G401 (cell line): ENCODE measurements at regions not wholly inside any gene's neighbourhood (a gene's known extent, or its start where the extent isn't known, plus 50 kb on each side); places are given as distances from the start of the nearest gene placed in this dataset.
"Not testable (repeated sequence)": the region's sequence is repeated elsewhere in the genome, so short reads cannot be mapped to it uniquely, and the experiment has no call there.

ENCODE experiments used
- DNase-seq: peaks from one replicate; pipeline ENCODE4 v3.0.0-alpha.2; 2015; ENCODE audit warnings: low spot score
- in situ Hi-C: cut with HindIII; loops from 2 replicates; pipeline ENCODE4 v1.10.0; 2016; ENCODE audit warnings: low sequenced_read_pairs, mixed read lengths

DNA sequence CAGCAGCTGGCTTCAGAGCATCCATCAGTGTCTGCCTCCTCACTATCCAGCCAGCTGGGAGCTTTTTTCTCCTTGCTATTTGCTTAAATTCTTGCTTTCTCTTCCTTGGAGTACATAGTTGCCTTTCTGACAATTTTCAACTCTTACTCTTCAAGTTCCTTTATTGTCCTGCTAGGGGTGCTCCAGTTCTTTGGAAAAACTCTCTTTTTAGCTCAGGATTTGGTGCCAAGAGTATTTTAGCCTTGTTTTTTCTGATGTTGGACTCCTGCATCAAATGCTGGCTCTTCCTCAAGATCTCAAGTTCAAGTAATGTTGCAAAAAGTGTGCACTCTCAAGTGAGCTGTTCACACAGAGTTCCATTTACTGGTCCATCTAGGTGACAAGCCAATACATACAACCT lies 126.4 kb downstream of the KDR start:
- in situ Hi-C loops, result no loop called here
- no peak for DNase-seq

DNA sequence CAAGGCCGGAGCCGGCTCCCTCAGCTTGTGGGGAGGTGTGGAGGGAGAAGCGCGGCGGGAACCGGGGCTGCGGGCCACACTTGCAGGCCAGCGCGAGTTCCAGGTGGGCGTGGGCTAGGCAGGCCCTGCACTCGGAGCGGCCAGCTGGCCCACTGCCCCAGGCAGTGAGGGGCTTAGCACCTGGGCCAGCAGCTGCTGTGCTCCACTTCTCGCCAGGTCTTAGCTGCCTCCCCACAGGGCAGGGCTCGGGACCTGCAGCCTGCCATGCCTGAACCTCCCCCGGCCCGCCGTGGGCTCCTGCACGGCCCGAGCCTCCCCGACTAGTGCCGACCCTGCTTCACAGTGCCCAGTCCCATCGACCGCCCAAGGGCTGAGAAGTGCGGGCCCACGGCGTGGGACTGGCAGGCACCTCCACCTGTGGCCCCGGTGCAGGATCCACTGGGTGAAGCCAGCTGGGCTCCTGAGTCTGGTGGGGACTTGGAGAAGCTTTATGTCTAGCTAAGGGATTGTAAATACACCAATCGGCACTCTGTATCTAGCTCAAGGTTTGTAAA lies 131.8 kb downstream of the KDR start:
- DNase-seq, in situ Hi-C loops: not testable (repeated sequence)

DNA sequence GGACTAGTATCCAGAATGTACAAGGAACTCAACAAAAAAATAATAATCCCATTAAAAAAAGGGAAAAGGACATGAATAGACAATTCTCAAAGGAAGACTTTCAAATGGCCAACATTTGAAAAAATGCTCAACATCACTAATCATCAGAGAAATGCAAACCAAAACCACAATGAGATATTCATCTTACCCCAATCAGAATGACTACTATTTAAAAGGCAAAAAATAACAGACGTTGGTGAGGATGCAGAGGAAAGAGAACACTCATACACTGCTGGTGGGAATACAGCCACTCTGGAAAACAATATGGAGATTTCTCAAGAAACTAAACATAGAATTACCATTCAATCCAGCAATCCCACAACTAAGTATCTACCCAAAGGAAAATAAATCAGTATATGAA lies 133.1 kb downstream of the KDR start:
- no peak for DNase-seq

DNA sequence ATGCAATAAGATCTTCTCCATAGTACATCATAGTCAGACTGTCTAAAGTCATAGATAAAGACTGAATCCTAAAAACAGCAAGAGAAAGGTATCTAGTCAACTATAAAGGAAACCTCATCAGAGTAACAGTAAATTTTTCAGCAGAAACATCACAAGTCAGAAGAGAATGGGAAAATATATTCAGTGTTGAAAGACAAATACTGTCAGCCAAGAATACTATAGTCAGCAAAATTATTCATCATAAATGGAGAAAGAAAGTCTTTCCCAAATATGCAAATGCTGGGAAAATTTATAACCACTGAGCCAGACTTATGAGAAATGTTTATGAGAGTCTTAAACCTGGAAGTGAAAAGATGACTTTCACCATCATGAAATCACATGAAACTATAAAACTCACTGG lies 136.7 kb downstream of the KDR start:
- no peak for DNase-seq
- in situ Hi-C loops, result no loop called here

More for the DNA sequence above, 133.1 kb downstream of the KDR start:
- in situ Hi-C loops, result no loop called here

DNA sequence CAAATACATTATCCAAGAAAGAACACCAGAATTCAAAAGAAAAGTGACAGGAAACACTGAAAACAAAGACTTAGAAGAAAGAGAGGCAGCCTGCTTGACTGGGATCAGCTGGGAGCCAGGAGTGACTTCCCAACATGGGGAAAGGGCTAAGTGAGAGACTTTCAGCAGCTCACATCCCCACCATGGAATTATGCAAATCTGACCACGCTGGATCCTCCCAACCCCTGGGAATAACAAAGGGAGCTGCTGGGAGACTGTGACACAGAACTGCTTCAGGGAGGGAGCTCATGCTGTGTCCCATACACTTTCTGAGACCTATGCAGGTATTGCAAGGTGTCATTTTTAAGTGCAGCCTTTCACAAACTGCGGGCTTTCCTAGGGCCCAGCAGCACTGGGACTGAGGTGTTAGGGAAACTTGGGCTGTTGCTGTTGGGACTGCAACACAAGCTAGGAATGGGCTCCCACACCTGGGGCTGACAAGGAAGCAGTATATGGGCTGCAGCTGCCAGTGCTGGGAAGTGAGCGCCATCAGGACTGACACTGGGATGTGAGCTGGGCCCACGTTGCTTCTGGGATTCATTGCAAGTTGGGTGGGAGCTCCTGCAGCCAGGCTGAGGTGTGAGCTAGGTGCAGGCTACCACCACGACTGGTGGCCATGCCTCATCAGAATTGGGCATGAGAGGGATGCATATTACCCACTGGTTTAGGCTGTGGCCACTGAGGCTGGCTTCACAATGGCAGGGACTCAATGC lies 139.1 kb downstream of the KDR start:
- in situ Hi-C loops, result no loop called here
- no peak for DNase-seq

DNA sequence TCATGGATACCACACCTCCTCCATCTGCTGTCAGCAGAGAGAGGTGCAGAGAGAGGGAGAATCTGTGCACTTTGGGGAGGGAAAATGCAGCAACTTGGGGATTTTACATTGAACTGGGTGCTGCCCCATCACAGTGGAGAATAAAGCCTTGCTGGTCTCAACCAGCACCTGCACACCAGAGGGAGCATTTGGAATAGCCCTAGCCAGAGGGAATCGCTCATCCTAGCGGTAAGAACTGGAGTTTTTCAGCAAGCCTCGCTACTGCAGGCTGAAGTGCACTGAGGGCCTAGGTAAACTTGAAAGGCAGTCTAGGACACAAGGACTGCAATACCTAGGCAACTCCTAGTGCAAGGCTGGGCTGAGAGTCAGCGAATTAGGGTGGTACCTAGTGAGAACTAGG lies 148.7 kb downstream of the KDR start:
- no peak for DNase-seq
- in situ Hi-C loops, result no loop called here

DNA sequence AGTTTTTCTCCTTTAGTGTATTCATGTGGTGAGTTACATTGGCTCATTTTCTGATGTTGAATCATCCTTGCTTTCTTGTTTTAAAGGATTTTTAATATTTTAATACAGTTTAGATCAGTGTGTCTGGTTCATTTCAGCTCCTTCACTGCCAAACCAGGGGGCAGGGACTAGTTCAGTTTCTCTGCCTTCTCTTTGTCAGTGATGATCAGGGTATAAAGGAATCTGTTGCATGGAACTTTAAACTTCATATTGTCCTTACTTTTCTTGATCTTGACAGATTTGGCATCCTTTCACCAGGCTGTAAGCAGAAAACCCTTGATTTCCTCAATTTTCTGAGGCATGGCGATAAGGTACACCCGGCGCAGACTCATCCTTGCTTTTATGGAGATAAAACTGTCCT lies 149.4 kb downstream of the KDR start:
- DNase-seq, result no peak
- in situ Hi-C loops, result no loop called here

DNA sequence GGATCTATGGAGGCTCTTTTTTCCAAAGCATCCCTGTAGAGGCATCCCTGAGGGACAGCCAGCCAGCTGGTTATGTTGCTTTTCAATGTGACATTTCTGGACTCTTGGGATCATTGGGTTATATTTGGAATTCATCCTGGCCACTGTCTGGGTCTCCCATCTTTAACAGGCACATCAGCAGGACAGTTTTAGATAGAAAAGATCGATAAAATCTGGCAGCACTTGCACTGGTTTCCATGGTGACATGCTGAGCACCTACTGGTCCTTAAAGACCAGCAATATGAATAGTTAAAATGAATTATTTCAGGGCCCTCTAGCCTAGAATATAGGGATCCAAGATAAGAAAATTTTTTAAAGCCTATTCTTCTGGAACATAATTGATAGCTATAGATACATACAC lies 151.6 kb downstream of the KDR start:
- in situ Hi-C loops, result no loop called here
- DNase-seq, result no peak

DNA sequence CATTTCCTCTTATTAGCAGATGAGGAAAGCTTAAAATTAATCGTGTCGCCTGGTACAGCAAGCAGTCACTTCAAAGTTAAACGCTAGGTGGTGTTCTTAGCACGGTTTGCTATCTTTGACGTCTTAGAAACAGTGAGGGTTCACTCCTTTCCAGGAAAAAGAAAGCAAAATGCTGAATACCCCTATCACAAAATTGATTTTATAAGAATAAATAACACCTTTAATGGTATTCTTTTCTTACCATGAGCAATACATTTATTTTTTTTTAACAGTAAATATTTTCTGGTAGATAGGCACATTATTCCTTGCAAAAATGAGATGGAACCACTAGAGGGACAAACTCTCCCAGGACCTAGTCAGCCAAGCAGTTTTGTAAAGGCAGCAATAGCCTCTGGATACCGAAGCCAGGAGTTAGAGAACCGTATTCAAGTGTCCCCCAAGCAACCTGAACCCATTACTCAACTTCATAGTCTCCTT lies 153.9 kb downstream of the KDR start:
- peak; percentile 26 for DNase-seq
- in situ Hi-C loops, result no loop called here

DNA sequence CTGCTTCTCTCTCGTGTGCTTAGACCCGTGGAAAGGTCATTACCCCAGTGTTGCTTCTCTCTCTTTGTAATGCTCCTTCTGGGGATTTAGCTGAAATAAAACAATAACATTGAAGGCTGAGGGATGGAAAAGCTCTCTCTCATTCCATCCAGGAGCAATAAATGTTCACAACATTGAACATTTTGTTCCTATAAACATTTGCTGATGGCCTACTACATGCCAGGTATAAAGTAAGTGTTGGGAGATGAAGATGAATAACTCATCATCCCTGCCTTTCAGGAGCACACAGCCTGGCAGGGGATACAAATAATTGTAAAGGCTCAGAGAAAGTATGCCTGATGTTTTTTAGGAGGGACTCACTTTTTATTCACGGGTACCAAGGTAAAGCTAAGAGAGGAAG lies 158.1 kb downstream of the KDR start:
- in situ Hi-C loops, result no loop called here
- DNase-seq, result no peak

DNA sequence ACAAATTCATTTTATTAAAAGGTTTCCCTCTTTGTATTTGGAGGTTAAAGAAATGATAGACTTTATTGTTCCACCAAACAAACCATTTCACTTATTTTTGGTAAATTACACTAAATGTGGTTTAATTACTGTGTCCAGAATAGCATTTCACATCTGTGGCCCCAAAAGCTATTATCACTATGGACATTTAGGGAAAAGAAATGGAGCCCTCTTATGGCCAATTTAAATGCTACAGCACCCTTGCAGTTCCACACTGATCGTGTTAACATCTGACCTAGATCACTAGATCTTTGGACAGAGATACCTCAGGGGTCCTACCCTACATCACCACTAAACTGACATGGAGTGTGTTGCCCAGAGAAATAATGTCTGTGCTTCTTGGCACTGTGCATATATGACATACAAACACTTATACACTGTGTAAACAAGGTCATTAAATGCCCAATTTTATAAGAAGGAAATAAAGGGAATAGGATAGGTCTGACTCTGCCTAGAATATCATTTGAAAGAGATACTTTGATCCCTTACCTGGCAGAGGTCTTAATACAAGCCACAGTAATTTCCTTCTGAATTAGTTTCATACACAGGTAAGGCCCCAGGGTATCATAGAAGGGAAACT lies 163.9 kb downstream of the KDR start:
- in situ Hi-C loops, result no loop called here
- peak; percentile 4 for DNase-seq

DNA sequence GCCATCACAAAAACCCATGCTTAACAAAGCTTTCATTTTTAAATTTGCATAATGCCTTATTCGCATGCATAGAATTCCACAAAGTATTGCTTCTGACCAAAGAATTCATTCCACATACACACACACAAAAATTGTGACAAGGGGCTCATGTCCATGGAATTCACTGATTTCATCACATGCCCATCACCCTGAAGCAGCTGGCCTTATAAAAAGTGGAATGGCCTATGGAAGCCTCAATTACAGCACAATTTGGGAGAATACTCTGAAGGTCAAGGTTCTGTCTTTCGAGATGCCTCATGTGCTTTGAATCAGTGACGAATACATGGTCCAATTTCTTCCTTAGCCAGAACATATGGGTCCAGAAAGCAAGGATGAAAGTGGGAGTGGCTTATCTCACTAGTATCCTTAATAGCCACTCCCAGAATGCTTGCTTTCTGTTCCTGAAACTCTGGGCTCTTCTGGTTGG lies 165.7 kb downstream of the KDR start:
- in situ Hi-C loops, result no loop called here
- no peak for DNase-seq

DNA sequence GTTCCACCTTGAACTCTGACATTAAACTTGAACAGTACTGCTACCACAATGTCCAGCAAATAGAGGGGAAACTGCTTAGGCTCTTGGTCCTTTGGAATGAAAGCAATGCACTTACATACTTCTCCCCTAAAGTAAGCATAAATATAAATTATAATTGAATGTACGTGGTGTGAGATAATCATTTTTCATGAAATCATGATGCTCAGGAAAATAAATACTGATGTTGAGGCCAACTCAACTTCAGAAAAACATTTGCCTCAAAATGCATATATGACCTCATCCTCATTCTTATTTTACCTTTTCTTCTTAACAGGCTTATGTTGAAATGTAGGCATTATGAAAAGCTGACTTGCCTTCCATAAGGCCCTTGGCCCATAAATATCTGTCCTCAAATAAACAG lies 166.3 kb downstream of the KDR start:
- no peak for DNase-seq
- in situ Hi-C loops, result no loop called here

DNA sequence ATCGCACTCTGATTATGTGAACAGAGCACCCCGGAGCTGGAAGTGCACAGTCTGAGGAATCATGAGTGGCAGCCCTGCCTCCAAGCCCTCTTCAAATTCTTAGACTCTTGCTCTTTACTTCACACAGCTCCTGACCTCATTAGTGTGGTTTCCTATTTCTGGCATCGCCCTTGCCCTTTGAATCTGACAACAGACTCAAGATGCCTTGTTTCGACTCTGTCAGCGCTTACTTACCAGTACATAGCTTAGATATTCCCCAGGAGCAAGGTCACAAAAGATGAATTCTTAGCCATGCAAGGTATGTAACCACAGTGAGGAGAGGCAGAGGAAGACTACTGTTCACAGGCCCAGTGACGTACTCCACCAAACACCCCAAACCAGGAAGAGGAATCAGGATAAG lies 167.2 kb downstream of the KDR start:
- in situ Hi-C loops, result no loop called here
- DNase-seq, result no peak

DNA sequence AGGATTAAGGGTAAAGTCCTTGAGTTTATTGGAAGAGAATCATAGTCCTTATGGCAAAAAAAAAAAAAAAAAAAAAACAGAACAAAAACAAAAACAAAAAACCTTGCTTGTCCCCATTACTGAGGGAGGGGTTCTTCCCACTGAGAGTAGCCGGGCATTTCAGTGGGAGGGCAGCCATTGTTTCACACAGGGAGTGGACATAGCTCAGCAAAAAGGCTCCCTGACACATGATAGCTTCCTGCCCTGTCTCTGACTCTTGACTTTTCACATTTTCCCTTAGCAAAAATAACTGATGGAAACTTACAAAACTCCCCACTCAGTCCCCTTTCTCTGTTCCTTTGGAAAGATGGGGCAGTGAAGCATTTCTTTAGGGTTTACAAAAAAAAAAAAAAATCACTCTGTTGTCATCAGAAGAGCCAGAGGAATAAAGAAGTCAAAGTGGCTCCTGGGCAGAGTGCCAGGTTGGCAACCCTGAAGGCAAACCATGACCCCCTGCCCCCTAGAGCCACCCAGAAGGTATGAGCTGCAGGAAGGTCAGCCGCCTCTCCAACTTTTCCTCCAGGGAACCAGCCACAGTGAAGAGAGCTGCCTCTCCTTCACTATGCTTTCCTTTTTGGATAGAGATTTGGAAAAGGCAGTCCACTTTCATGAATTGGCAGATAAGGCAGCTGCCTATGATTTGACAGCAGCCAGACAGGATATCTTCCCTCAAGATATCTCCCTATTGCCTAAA lies 170.6 kb downstream of the KDR start:
- DNase-seq, result no peak
- in situ Hi-C loops, result no loop called here

DNA sequence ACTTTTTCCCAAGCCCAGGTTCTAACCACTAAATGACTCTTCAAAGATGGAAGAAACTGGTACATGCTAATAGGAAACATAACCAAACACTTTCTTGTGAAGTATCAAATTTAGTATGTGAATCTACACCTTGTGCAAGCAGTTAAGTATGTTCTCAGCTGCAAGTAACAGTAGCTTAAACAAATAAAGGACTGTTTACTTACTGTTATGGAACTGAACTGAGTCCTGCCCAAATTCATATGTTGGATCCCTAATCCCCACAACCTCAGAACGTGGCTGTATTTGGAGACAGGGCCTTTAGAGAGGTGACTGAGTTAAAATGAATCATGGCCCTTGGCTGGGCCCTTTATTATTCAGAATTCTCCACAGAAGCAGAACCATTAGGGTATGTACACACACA lies 178.7 kb downstream of the KDR start:
- in situ Hi-C loops, result no loop called here

DNA sequence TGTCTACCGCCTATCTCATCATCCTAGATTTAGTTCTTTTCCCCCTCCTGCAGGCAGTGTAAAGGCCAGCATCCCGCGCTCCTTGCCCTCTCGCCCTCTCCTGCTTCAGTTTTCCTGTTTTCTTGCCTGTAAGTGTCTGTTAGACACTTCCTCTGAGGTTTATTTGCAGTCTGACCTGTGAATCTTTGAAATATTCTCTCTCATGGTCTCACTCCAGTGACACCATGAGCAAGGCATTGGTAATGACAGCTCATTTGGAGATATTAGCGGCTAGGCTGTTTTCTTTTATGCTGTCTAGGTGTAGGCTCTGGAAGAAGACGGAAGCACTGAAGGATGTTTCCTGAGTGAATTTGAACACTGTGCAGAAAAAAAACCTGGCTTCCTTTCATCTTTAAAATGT lies 179.6 kb downstream of the KDR start:
- DNase-seq, result no peak
- in situ Hi-C loops, result no loop called here

More for the DNA sequence above, 178.7 kb downstream of the KDR start:
- no peak for DNase-seq

DNA sequence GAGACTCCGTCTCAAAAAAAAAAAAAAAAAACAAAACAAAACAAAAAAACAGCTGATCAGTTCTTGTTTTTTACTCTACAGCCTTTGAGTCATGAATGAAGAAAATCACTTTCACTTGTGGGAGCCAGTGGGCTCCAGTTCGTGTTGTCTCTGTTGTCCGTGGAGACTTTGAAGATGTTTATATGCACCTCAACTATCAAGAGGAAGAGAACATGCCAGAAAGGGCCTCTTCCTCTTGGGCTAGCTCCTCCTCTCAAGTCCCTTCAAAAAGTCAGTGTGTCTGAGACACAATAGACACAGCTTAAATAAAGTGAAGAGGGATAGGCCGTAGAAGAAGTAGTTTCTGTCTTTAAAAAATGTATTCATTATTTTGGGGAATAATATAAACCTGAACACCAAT lies 182.7 kb downstream of the KDR start:
- no peak for DNase-seq
- in situ Hi-C loops, result no loop called here

DNA sequence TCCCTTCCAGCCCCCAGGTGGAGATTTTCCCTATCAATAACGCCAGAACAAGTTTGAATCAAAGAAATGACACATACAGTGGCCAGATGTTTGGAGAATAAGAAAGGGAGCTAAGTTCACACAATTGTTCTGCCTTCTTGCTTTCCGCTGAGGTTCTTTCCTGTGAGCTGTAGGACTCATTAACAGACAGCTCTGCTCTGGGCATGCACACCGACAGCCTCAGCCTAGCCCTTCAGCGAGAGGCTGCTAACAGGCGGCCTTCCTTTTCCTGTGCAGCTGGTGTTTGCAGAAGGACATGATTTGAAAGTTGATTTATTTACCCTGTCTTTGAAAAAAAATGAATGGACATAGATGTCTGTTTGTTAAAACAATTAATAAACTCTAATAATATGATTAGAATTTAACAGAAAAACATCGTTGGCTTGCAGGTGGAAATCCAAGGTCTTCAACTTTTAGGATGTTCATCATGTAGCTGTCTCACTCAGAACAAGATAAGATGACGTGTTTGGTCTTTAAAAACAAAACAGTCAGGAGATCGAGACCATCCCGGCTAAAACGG lies 183.3 kb downstream of the KDR start:
- in situ Hi-C loops, result no loop called here
- no peak for DNase-seq
